HG03457 (cell line): ENCODE measurements at regions not wholly inside any gene's neighbourhood (a gene's known extent, or its start where the extent isn't known, plus 50 kb on each side); places are given as distances from the start of the nearest gene placed in this dataset.
"Not testable (repeated sequence)": the region's sequence is repeated elsewhere in the genome, so short reads cannot be mapped to it uniquely, and the experiment has no call there.

ENCODE experiments used
- ATAC-seq: cut with Tn5 transposase; IDR thresholded peaks from one replicate; pipeline ENCODE4 v1.9.1; 2021; ENCODE audit warnings: moderate number of reproducible peaks; ENCODE audit not compliant: unreplicated experiment

- ATAC-seq, result peak; percentile 26
Measured at GRCh38 chr9:39463696-39464095, 108.2 kb downstream of the SPATA31A1 start.

GRCh38 chr9:39464122-39464777 lies 108.8 kb downstream of the SPATA31A1 start:
- peak; percentile 98 for ATAC-seq

- peak; percentile 99 for ATAC-seq
Measured at GRCh38 chr9:39474499-39474898, 119.0 kb downstream of the SPATA31A1 start.

- ATAC-seq, result not testable (repeated sequence)
Measured at GRCh38 chr9:39483073-39483472, 127.6 kb downstream of the SPATA31A1 start.

- peak; percentile 7 for ATAC-seq
Measured at GRCh38 chr9:39483880-39484279, 128.4 kb downstream of the SPATA31A1 start.

GRCh38 chr9:39484292-39484691 lies 128.8 kb downstream of the SPATA31A1 start:
- peak; percentile 47 for ATAC-seq

- ATAC-seq, result not testable (repeated sequence)
Measured at GRCh38 chr9:39487477-39487876, 132.0 kb downstream of the SPATA31A1 start.

GRCh38 chr9:39496248-39496647 lies 140.8 kb downstream of the SPATA31A1 start:
- ATAC-seq, result not testable (repeated sequence)

GRCh38 chr9:39503178-39503577 lies 147.7 kb downstream of the SPATA31A1 start:
- not testable (repeated sequence) for ATAC-seq

GRCh38 chr9:39527387-39528029 lies 172.0 kb downstream of the SPATA31A1 start:
- not testable (repeated sequence) for ATAC-seq

GRCh38 chr9:39532597-39532996 lies 177.1 kb downstream of the SPATA31A1 start:
- not testable (repeated sequence) for ATAC-seq

- not testable (repeated sequence) for ATAC-seq
Measured at GRCh38 chr9:39533001-39533762, 177.7 kb downstream of the SPATA31A1 start.

GRCh38 chr9:39533763-39534548 lies 178.5 kb downstream of the SPATA31A1 start:
- not testable (repeated sequence) for ATAC-seq

- not testable (repeated sequence) for ATAC-seq
Measured at GRCh38 chr9:39534897-39535296, 179.4 kb downstream of the SPATA31A1 start.

GRCh38 chr9:39542157-39542556 lies 186.7 kb downstream of the SPATA31A1 start:
- ATAC-seq, result not testable (repeated sequence)

- ATAC-seq, result not testable (repeated sequence)
Measured at GRCh38 chr9:39545079-39545478, 189.6 kb downstream of the SPATA31A1 start.

GRCh38 chr9:39550573-39550972 lies 195.1 kb downstream of the SPATA31A1 start:
- not testable (repeated sequence) for ATAC-seq

GRCh38 chr9:39551544-39551943 lies 196.1 kb downstream of the SPATA31A1 start:
- not testable (repeated sequence) for ATAC-seq

GRCh38 chr9:39552242-39552881 lies 196.9 kb downstream of the SPATA31A1 start:
- not testable (repeated sequence) for ATAC-seq

- not testable (repeated sequence) for ATAC-seq
Measured at GRCh38 chr9:39554352-39554751, 198.9 kb downstream of the SPATA31A1 start.
